22Rv1 (cell line): ENCODE measurements at regions not wholly inside any gene's neighbourhood (a gene's known extent, or its start where the extent isn't known, plus 50 kb on each side); places are given as distances from the start of the nearest gene placed in this dataset.

Experiments
- ZFX ChIP-seq: fragments of 450-650 bp; IDR thresholded peaks from 2 replicates; pipeline ENCODE4 v1.6.1; 2017; ENCODE audit warnings: antibody characterized with exemption, borderline replicate concordance
- TF ChIP-seq, protein P1 (sequence below): fragments of 450-650 bp; IDR thresholded peaks from 2 replicates; pipeline ENCODE4 v1.5.1; 2017; ENCODE audit warnings: mild to moderate bottlenecking

- TF ChIP-seq, protein P1, sequence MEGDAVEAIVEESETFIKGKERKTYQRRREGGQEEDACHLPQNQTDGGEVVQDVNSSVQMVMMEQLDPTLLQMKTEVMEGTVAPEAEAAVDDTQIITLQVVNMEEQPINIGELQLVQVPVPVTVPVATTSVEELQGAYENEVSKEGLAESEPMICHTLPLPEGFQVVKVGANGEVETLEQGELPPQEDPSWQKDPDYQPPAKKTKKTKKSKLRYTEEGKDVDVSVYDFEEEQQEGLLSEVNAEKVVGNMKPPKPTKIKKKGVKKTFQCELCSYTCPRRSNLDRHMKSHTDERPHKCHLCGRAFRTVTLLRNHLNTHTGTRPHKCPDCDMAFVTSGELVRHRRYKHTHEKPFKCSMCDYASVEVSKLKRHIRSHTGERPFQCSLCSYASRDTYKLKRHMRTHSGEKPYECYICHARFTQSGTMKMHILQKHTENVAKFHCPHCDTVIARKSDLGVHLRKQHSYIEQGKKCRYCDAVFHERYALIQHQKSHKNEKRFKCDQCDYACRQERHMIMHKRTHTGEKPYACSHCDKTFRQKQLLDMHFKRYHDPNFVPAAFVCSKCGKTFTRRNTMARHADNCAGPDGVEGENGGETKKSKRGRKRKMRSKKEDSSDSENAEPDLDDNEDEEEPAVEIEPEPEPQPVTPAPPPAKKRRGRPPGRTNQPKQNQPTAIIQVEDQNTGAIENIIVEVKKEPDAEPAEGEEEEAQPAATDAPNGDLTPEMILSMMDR = no peak
- TF ChIP-seq ZFX = no peak
Measured at GRCh38 chr13:88602786-88603777, 931.9 kb downstream of the SLITRK5 start.
